CD4-positive, alpha-beta T cell treated with Interleukin-4 for 1 hour (primary cell): ENCODE measurements at regions not wholly inside any gene's neighbourhood (a gene's known extent, or its start where the extent isn't known, plus 50 kb on each side); places are given as distances from the start of the nearest gene placed in this dataset.
A peak's percentile ranks its signal among the peaks of the same experiment; 100 is the strongest.

ENCODE experiments used
- DNase-seq, 2 donors: peaks; one replicate each; pipeline ENCODE4 v3.0.0-alpha.2; 2020 to 2022

GRCh38 chr20:24738981-24739633 is 210.0 kb upstream of the CST7 start:
- peak in 1 of 2 donors; percentile 6 for DNase-seq

GRCh38 chr20:24739746-24740145 is 209.3 kb upstream of the CST7 start:
- no peak for DNase-seq

GRCh38 chr20:24741493-24742072 is 207.5 kb upstream of the CST7 start:
- no peak for DNase-seq

GRCh38 chr20:24742436-24742835 is 206.6 kb upstream of the CST7 start:
- no peak for DNase-seq

GRCh38 chr20:24742989-24743388 is 206.1 kb upstream of the CST7 start:
- DNase-seq, result no peak

GRCh38 chr20:24743641-24744040 is 205.4 kb upstream of the CST7 start:
- no peak for DNase-seq

GRCh38 chr20:24744747-24745146 is 204.3 kb upstream of the CST7 start:
- DNase-seq, result no peak

- DNase-seq, result no peak
Measured at GRCh38 chr20:24745206-24745605, 203.9 kb upstream of the CST7 start.

- DNase-seq, result no peak
Measured at GRCh38 chr20:24745617-24746350, 203.3 kb upstream of the CST7 start.

- DNase-seq, result no peak
Measured at GRCh38 chr20:24746351-24746685, 202.8 kb upstream of the CST7 start.

GRCh38 chr20:24747010-24747712 is 201.9 kb upstream of the CST7 start:
- DNase-seq, result no peak

- DNase-seq, result no peak
Measured at GRCh38 chr20:24747881-24748595, 201.0 kb upstream of the CST7 start.

- DNase-seq, result no peak
Measured at GRCh38 chr20:24751551-24751950, 197.5 kb upstream of the CST7 start.

GRCh38 chr20:24752612-24753011 is 196.5 kb upstream of the CST7 start:
- DNase-seq, result peak in 1 of 2 donors; percentile 5

GRCh38 chr20:24753130-24753529 is 195.9 kb upstream of the CST7 start:
- peak in 1 of 2 donors; percentile 6 for DNase-seq

GRCh38 chr20:24754691-24755090 is 194.4 kb upstream of the CST7 start:
- peak in 1 of 2 donors; percentile 4 for DNase-seq

- DNase-seq, result no peak
Measured at GRCh38 chr20:24755411-24755922, 193.6 kb upstream of the CST7 start.

GRCh38 chr20:24756292-24757025 is 192.6 kb upstream of the CST7 start:
- DNase-seq, result no peak

- DNase-seq, result no peak
Measured at GRCh38 chr20:24761220-24762065, 187.6 kb upstream of the CST7 start.

GRCh38 chr20:24762371-24762770 is 186.7 kb upstream of the CST7 start:
- DNase-seq, result no peak

GRCh38 chr20:24762791-24763350 is 186.2 kb upstream of the CST7 start:
- no peak for DNase-seq
